ENCODE measurements at regions not wholly inside any gene's neighbourhood (a gene's known extent, or its start where the extent isn't known, plus 50 kb on each side); places are given as distances from the start of the nearest gene placed in this dataset.

DNA sequence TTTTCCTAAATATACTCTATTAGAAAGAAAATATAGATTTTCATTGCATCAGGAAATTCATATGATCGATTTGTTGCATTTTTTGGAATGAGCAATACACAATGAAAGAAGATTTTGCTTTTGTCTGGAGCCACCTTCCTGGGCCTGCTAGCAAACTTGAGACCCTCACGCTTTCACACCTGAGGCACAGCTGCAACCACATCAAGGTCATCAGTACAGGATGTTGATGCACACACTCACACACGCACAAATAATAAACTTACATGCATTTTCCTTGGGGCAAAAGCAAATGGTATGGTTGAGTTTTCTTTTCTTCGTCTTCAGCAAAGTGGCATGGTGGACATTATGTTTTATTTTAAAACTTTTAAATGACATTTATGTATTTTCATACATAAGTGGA lies 64.8 kb upstream of the SATB1 start:
- TF ChIP-seq EZH2 (IDR thresholded peaks at IDR 0.05; ENCODE audit: borderline replicate concordance, low read depth, low read length, severe bottlenecking), result no peak
- TF ChIP-seq, protein P1, sequence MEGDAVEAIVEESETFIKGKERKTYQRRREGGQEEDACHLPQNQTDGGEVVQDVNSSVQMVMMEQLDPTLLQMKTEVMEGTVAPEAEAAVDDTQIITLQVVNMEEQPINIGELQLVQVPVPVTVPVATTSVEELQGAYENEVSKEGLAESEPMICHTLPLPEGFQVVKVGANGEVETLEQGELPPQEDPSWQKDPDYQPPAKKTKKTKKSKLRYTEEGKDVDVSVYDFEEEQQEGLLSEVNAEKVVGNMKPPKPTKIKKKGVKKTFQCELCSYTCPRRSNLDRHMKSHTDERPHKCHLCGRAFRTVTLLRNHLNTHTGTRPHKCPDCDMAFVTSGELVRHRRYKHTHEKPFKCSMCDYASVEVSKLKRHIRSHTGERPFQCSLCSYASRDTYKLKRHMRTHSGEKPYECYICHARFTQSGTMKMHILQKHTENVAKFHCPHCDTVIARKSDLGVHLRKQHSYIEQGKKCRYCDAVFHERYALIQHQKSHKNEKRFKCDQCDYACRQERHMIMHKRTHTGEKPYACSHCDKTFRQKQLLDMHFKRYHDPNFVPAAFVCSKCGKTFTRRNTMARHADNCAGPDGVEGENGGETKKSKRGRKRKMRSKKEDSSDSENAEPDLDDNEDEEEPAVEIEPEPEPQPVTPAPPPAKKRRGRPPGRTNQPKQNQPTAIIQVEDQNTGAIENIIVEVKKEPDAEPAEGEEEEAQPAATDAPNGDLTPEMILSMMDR (IDR thresholded peaks at IDR 0.05; ENCODE audit: borderline replicate concordance, extremely low read depth, low read length, poor library complexity, severe bottlenecking), result no peak

All from DND-41 (cell line).